Neuronal stem cell (in vitro differentiated cells): ENCODE measurements at regions not wholly inside any gene's neighbourhood (a gene's known extent, or its start where the extent isn't known, plus 50 kb on each side); places are given as distances from the start of the nearest gene placed in this dataset.
"Not testable (repeated sequence)": the region's sequence is repeated elsewhere in the genome, so short reads cannot be mapped to it uniquely, and the experiment has no call there.

Experiments used
- DNase-seq: peaks from one replicate; pipeline ENCODE4 v3.0.0-alpha.2; 2013; ENCODE audit warnings: low spot score
- H2AFZ ChIP-seq: one replicate; pipeline ENCODE4 v1.6.1; 2013; ENCODE audit warnings: mild to moderate bottlenecking, low read length, inconsistent platforms
- H2AK5ac ChIP-seq: 2 replicates; pipeline ENCODE4 v1.6.1; 2013; ENCODE audit warnings: low read depth, mild to moderate bottlenecking, inconsistent platforms, low read length, moderate library complexity, mixed read lengths
- H2BK120ac ChIP-seq: 2 replicates; pipeline ENCODE4 v1.6.1; 2013; ENCODE audit warnings: low read depth, mild to moderate bottlenecking, inconsistent platforms, low read length, moderate library complexity, mixed read lengths
- H2BK12ac ChIP-seq: one replicate; pipeline ENCODE4 v1.6.1; 2013; ENCODE audit warnings: low read length, inconsistent platforms
- H2BK15ac ChIP-seq: 2 replicates; pipeline ENCODE4 v1.6.1; 2013; ENCODE audit warnings: mild to moderate bottlenecking, low read length, inconsistent platforms, mixed read lengths
- H2BK5ac ChIP-seq: one replicate; pipeline ENCODE4 v1.6.1; 2013; ENCODE audit warnings: inconsistent platforms, mild to moderate bottlenecking, low read length, moderate library complexity
- H3K14ac ChIP-seq: one replicate; pipeline ENCODE4 v1.6.1; 2013; ENCODE audit warnings: low read length, inconsistent platforms
- H3K18ac ChIP-seq: 2 replicates; pipeline ENCODE4 v1.6.1; 2013; ENCODE audit warnings: low read length, inconsistent platforms
- H3K23ac ChIP-seq: 2 replicates; pipeline ENCODE4 v1.6.1; 2013; ENCODE audit warnings: low read depth, mild to moderate bottlenecking, mixed read lengths, low read length, inconsistent platforms; ENCODE audit not compliant: poor library complexity
- H3K27ac ChIP-seq: replicated peaks from 3 replicates; pipeline ENCODE4 v1.5.1; 2013; ENCODE audit warnings: low read length, inconsistent platforms
- H3K27me3 ChIP-seq, 3 experiments: 2 replicates each; pipeline ENCODE4 v1.6.1; 2013; ENCODE audit warnings: low read length in 3 of 3, mild to moderate bottlenecking in 2 of 3, inconsistent platforms in 1 of 3, low read depth in 1 of 3, mixed read lengths in 1 of 3, moderate library complexity in 1 of 3; ENCODE audit not compliant: control insufficient read depth in 3 of 3, insufficient read depth in 3 of 3
- H3K36me3 ChIP-seq, 2 donors: replicated peaks in 1 of 2; 2 replicates each; pipeline ENCODE4 v1.6.1; 2013; ENCODE audit warnings: low read length in 2 of 2; ENCODE audit not compliant: control insufficient read depth in 2 of 2, insufficient read depth in 2 of 2
- H3K4ac ChIP-seq: 2 replicates; pipeline ENCODE4 v1.6.1; 2013; ENCODE audit warnings: inconsistent platforms, mild to moderate bottlenecking, low read length, moderate library complexity
- H3K4me1 ChIP-seq, 2 donors: 1 replicate in 1 of 2; 2 replicates in 1 of 2; pipeline ENCODE4 v1.6.1; 2013; ENCODE audit warnings: low read length in 2 of 2, low read depth in 1 of 2; ENCODE audit not compliant: control insufficient read depth in 2 of 2, insufficient read depth in 1 of 2
- H3K4me2 ChIP-seq: one replicate; pipeline ENCODE4 v1.6.1; 2013; ENCODE audit warnings: mild to moderate bottlenecking, low read length, inconsistent platforms; ENCODE audit not compliant: insufficient read depth, poor library complexity, severe bottlenecking
- H3K4me3 ChIP-seq, 2 donors: 2 replicates each; pipeline ENCODE4 v1.5.1; 2013; ENCODE audit warnings: low read length in 2 of 2, mild to moderate bottlenecking in 2 of 2, inconsistent platforms in 1 of 2, moderate library complexity in 1 of 2
- H3K79me1 ChIP-seq: one replicate; pipeline ENCODE4 v1.6.1; 2013; ENCODE audit warnings: low read depth, mild to moderate bottlenecking, inconsistent platforms, low read length, moderate library complexity
- H3K9ac ChIP-seq: one replicate; pipeline ENCODE4 v1.6.1; 2013; ENCODE audit warnings: mild to moderate bottlenecking, low read depth, low read length, inconsistent platforms; ENCODE audit not compliant: poor library complexity
- H3K9me3 ChIP-seq, 2 donors: replicated peaks in 1 of 2; 2 replicates each; pipeline versions ENCODE3 to v1.6.1; 2013; ENCODE audit warnings: low read length in 2 of 2, mild to moderate bottlenecking in 2 of 2, inconsistent platforms in 1 of 2, low read depth in 1 of 2, mixed read lengths in 1 of 2, moderate library complexity in 1 of 2; ENCODE audit not compliant: control insufficient read depth in 2 of 2, insufficient read depth in 1 of 2
- H4K8ac ChIP-seq: one replicate; pipeline ENCODE4 v1.6.1; 2013; ENCODE audit warnings: low read depth, mild to moderate bottlenecking, inconsistent platforms, low read length, moderate library complexity
- H4K91ac ChIP-seq: one replicate; pipeline ENCODE4 v1.6.1; 2013; ENCODE audit warnings: low read length, low read depth, mild to moderate bottlenecking, inconsistent platforms; ENCODE audit not compliant: poor library complexity
- WGBS, 2 donors: extraction: QIAGEN DNeasy Blood & Tissue Kit; methylation state at CpG; one replicate each; pipeline ENCODE4 v1.1.7; 2013; ENCODE audit warnings: missing lambda C conversion rate in 2 of 2, mixed read lengths in 1 of 2; ENCODE audit not compliant: insufficient read length in 2 of 2, insufficient replicate concordance in 1 of 2; ENCODE audit errors: extremely low coverage in 2 of 2; 5-methylcytosine and 5-hydroxymethylcytosine counted together

- no peaks in the 10 kb centered on the region for H3K4me1 ChIP-seq
- H3K4me3 ChIP-seq = no peak overlapping the region
- no CpG with 5 or more reads among the region's 14 CpGs for WGBS, 2 donors
- H3K36me3 ChIP-seq = peaks cover 0 to 2% of the 10 kb centered on the region in 2 donors
- no peak overlapping the region for H2BK12ac ChIP-seq
- H3K9ac ChIP-seq = no peak overlapping the region
- H3K9me3 ChIP-seq = peaks cover 8 to 9% of the 10 kb centered on the region in 2 donors
- no peak overlapping the region for H3K14ac ChIP-seq
- H2BK15ac ChIP-seq = no peak overlapping the region
- H3K4ac ChIP-seq = no peak overlapping the region
- H3K27me3 ChIP-seq = peaks cover 0 to 8% (median 0%) of the 10 kb centered on the region in 3 experiments
- no peak for DNase-seq
- H2BK120ac ChIP-seq = no peak overlapping the region
- no peak overlapping the region for H3K4me2 ChIP-seq
- H4K8ac ChIP-seq = no peak overlapping the region
- H4K91ac ChIP-seq = peak overlapping the region; percentile 53
- H2AK5ac ChIP-seq = no peak overlapping the region
- H3K27ac ChIP-seq = no peak overlapping the region
- H2AFZ ChIP-seq = no peak overlapping the region
- H3K18ac ChIP-seq = no peak overlapping the region
- H3K23ac ChIP-seq = no peak overlapping the region
- no peak overlapping the region for H2BK5ac ChIP-seq
- no peaks in the 10 kb centered on the region for H3K79me1 ChIP-seq
Observed at GRCh38 chr2:239646184-239646583, 245.4 kb upstream of the HDAC4 start.

GRCh38 chr2:239644594-239644993 lies 243.8 kb upstream of the HDAC4 start:
- not testable (repeated sequence) for H3K36me3 ChIP-seq, H3K4me3 ChIP-seq, DNase-seq, H3K27me3 ChIP-seq, H3K4me1 ChIP-seq, H3K4me2 ChIP-seq, H3K27ac ChIP-seq, H3K9ac ChIP-seq, H3K14ac ChIP-seq, H3K4ac ChIP-seq, H2BK5ac ChIP-seq, H4K91ac ChIP-seq, H2AK5ac ChIP-seq, H2AFZ ChIP-seq, H3K79me1 ChIP-seq, H2BK120ac ChIP-seq, H3K23ac ChIP-seq, H3K18ac ChIP-seq, H2BK12ac ChIP-seq, H2BK15ac ChIP-seq, H4K8ac ChIP-seq
- WGBS, 2 donors = no CpG with 5 or more reads among the region's 25 CpGs
- H3K9me3 ChIP-seq = peaks cover 8 to 11% of the 10 kb centered on the region in 2 donors

- Histone ChIP-seq H3K18ac (no peak overlapping the region), H2BK5ac (no peak overlapping the region), H3K4me3 (peak overlapping the region in 1 of 2 donors; percentile 57), H2AK5ac (no peak overlapping the region), H2BK120ac (no peak overlapping the region), H3K9me3 (peaks cover 8 to 11% of the 10 kb centered on the region in 2 donors), H4K91ac (no peak overlapping the region), H2BK15ac (no peak overlapping the region), H2BK12ac (no peak overlapping the region), H3K79me1 (no peaks in the 10 kb centered on the region), H3K27me3 (peaks cover 0 to 8% (median 0%) of the 10 kb centered on the region in 3 experiments), H2AFZ (no peak overlapping the region), H3K4ac (no peak overlapping the region), H3K27ac (no peak overlapping the region), H3K4me1 (no peaks in the 10 kb centered on the region), H3K36me3 (peaks cover 0 to 2% of the 10 kb centered on the region in 2 donors), H3K4me2 (no peak overlapping the region), H4K8ac (peak overlapping the region; percentile 45), H3K14ac (peak overlapping the region; percentile 32), H3K23ac (peak overlapping the region; percentile 2), H3K9ac (no peak overlapping the region)
- 100% methylated on average over 3 of the region's 7 CpGs; no CpG with 5 or more reads in 1 of the 2 donors for WGBS, 2 donors
- DNase-seq = no peak
Observed at GRCh38 chr2:239644011-239644410, 243.2 kb upstream of the HDAC4 start.

- no peak overlapping the region for H2BK5ac ChIP-seq
- H2BK15ac ChIP-seq = no peak overlapping the region
- WGBS, 2 donors = 80 to 100% methylated on average over 3 of the region's 3 CpGs
Observed at GRCh38 chr2:239642406-239643004, 241.7 kb upstream of the HDAC4 start.

More at GRCh38 chr2:239642406-239643004, 241.7 kb upstream of the HDAC4 start:
- H2AK5ac ChIP-seq = no peak overlapping the region
- H4K91ac ChIP-seq = peak overlapping the region; percentile 38
- peak overlapping the region; percentile 48 for H4K8ac ChIP-seq
- peaks cover 8% of the 10 kb centered on the region in 2 donors for H3K9me3 ChIP-seq
- peak overlapping the region; percentile 76 for H3K14ac ChIP-seq
- H2AFZ ChIP-seq = no peak overlapping the region
- H3K36me3 ChIP-seq = peaks cover 0 to 2% of the 10 kb centered on the region in 2 donors
- H3K79me1 ChIP-seq = no peaks in the 10 kb centered on the region
- H3K27me3 ChIP-seq = peaks cover 0 to 8% (median 0%) of the 10 kb centered on the region in 3 experiments
- H3K9ac ChIP-seq = no peak overlapping the region
- H3K23ac ChIP-seq = no peak overlapping the region
- peak overlapping the region in 1 of 2 donors; percentile 72 for H3K4me3 ChIP-seq
- no peak for DNase-seq
- no peak overlapping the region for H2BK12ac ChIP-seq
- no peak overlapping the region for H3K27ac ChIP-seq
- H3K4me2 ChIP-seq = no peak overlapping the region
- H3K4ac ChIP-seq = no peak overlapping the region
- no peak overlapping the region for H3K18ac ChIP-seq
- no peak overlapping the region for H2BK120ac ChIP-seq
- H3K4me1 ChIP-seq = no peaks in the 10 kb centered on the region
